ENCODE measurements at regions not wholly inside any gene's neighbourhood (a gene's known extent, or its start where the extent isn't known, plus 50 kb on each side); places are given as distances from the start of the nearest gene placed in this dataset.

DNA sequence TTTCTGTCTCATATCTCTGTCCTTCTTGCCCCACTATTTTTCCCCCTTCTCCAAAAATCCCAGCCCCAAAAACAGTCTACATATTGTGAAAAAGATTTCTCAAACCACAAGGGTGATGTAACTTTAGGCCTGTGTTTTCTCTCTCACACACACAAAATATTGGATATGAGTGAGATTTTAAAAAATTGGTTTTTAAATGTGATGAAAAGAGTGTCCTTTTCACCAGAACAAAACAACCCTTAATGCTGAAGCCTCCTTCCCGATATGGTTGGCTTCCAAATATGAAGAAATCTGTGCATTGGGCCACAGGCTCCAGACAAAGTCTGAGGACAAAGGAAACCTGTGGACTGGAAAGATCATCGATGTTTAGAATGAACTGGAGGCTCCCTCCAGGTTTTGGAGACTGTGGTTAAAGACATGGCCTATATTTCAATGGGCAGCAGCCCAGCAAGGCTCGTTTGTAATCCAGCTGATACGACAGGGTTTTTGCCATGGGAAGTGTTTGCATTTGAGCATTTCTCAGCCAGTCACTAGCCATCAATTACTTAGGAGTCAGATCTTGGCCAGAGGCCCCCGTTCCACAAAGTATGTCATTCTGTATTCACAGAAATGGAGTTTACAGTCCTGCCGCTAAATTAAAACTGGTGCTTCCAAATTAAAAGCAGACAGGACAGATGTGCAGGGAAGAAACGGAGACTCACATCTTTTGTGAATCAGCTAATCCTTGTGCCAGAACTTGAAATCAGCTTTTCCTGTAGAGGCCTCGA lies 546.3 kb downstream of the EBF1 start:
- DNase-seq (ENCODE audit: low read depth), result no peak

DNA sequence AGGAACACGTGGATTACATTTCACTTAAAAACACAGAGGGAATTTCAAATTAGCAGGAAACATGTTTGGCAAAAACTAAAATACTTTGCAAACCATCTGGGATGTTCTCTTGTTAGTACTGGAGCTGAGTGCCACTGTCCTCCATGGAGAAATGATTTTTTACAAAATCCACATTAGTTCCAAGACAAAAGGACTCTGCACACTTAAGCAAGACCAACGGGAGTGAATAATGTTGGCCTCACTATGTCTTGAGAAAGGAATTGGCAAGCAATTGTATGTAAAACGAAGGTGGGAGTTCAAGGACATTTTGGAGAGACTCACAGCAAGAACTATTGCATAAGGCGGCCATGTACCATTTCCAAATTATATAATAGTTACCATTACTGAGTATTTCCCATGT lies 547.5 kb downstream of the EBF1 start:
- no peak for DNase-seq (ENCODE audit: low read depth)

DNA sequence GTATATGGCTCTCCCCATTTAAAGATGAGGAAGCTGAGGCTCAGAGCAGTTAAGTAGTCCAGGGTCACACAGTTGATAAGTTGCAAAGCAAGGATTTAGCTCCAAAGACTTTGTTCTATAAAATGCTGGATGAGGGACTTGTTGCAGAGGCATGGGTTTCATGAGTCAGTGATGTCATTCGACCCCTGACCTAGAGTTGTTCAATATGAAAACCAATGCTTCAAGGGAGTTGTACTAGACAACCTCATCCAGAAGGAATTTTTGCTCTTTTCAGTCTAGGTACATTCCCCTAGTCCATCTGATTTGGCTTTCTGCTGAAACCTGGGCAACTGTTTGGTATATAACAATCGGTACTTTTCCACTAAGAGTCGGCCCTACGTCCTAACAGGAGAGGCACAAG lies 550.4 kb downstream of the EBF1 start:
- DNase-seq (ENCODE audit: low read depth), result no peak

DNA sequence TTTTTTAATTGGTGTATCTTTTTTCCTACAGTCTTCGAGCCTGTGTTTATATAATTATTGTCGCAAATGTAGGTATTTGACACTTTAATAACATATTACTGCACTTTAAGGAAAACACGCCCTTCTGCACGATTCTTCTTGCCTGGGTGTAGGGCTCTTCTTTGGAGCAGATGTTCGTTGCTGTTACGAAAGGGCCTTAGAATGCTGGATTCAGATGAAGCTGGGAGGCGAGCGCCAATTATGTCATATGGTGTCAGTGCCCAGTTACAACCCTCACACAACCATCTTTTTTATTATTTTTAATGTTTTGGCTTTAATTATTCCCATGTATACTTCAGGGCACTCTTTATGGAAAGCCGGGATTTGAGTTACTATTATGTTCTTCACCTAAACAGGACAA lies 553.0 kb downstream of the EBF1 start:
- no peak for DNase-seq (ENCODE audit: low read depth)

DNA sequence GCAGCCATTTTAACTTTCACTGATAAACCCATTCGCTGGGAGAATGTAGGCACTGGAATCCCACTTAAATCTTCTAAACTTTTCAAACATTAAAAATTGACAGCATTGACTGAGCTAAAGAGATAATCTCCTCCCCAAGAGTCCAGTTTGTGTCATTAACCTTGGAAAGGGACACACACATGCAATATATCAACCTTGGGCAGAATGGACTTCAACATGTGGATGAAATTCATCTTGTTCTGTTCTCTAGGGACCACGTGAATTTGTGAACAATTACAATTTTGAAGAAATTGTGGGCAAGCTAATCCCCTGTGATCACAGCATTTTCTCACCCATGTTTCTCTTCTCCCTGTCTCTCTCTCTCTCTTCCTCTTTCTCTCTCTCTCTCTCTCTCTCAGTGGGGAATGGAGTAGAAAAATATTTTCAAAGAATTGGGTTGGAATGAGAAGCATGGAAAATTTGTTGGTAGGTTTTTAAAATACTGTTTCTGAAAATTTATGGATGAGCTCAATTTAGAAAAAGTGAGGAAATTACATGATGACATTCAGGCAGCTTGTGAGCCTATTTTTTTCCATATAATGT lies 553.7 kb downstream of the EBF1 start:
- no peak for DNase-seq (ENCODE audit: low read depth)

DNA sequence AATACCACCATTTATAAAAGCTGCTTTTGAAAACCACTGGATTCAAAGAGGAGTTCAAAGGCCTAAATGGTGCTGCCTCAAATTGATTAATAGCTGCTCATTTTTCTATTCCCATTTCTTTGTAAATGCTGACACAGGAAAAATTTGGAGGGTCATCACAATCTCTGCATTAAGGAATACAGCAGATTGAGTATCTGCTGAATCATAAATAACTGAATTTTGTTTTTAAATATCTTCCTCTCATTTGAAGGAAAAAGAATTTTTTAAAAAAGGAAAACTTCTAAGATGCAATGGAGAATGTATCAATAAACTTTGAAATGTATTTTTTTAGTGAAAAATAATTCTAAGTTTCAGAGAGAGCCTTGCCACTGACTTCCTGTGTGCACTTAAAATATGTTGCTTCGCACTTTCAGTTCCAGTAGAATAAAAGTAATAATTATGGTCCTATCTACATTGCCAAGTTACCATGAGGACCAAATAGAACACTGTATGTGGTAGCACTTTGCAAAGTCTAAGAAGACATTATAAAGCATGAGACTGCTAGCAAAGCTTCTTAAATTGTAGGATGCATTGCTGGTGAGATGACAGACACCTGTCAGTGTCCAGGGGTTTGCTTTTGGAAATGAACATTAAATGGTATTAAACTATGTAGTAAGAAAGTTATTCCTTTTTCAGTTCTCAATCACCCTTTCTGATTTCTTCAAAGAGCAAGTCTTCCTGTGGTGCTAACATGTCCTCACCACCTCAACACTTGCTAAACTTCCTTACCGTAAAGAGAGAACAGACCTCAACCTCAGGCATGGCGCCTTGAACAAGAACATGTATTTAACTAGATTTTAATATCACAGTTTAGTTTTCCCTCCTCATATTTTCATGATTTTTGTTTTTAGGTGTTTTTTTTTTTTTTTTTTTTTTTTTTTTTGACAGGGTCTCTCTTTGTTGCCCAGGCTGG lies 555.1 kb downstream of the EBF1 start:
- DNase-seq (ENCODE audit: low read depth), result no peak

DNA sequence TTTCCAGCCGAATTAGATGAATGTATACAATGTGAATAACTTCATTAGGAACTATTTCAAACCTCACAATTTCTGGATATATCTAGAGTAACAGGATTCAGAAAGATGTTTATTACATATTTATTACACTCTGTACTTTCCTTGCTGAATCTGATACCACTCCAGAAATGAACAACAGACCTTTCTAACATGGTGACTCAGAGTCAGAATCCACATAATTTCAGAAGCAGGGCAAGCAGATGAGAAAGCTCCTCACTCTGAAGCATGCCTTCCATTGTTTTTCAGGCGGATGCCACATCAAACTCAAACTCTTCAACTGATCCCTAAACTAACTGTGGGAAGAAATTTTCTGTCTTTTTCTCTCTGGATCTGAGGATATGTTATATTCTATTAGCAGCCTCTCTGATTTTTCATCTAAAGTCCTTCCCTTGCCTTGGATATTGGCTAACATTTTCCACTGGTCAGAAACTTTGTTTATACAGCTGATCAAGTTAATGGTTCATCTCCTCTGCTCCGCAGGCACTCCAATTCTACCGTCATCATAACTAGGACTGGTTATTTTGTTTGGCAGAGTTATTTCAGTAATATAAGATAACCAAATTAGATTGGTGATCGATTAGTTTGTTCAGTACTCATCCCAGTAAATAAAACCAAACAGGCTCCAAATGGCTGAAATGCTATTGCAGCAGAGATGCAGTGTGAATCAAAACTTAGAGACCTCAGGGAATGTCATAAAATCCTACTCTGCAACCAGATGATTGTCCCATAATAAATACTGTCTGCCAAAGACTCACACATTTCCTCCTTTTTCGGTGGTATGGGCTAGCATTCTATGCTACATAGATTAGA lies 556.0 kb downstream of the EBF1 start:
- DNase-seq (ENCODE audit: low read depth), result no peak

DNA sequence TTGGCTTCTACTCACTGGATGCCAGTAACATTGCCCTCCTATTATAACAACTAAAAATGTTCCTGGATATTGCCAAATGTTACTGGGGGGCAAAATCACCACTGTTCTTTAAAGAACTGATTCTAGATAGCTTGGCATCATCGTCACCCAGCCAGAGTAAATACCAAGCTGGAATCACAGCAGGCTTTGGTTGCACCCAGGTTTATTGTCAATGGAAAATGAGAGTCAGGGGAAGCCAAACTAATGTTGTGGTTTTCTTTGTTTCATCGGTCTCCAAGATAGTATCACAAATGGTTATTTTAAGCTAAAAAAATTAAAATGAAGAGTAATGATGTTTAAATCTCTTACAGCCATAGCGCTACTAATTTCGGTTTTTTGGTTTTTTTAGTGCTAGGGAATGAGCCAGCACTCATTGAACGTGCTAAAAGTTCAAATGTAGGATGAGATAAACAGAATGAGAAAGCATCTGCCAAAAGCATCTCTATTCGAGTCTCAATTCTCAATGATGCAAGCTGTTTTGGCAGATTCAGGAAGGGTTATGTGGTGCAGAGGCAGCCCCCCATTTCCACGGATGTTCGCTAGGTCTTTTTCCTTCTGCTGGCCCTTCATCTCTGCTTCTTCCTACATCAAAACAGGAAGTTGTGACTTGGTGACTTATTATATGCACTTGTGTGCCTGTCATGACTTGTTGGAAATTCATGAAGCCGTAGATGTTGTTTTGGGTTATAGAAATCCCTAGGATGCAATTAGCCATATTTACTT lies 558.0 kb downstream of the EBF1 start:
- no peak for DNase-seq (ENCODE audit: low read depth)

DNA sequence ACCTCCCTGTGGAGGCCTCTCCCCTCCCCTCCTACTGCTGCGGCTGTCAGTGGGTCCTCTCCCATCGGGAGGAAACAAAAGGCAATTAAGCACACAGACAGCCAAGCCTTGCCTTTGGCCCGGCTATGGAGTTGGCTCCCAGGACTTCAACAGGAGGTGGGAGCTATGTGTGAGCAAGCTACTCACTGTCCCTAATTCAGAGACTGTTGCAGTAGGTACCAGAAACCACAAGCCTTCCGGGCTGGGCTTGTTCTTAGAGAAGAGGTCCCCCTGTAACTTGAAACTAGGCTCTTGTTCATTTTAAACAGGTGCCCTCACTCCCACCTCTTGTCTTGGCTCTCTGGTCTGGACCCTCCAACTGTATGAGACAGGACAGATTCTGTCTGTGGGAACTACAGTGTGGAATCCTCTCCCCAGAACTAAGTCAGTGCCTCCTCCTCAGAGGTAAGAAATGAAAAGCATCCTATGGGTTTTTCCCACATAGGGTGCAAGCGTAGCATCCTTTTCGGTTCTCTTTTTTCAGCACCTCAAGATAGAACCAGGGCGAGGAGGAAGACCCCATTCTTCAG lies 561.1 kb downstream of the EBF1 start:
- DNase-seq (ENCODE audit: low read depth), result no peak

DNA sequence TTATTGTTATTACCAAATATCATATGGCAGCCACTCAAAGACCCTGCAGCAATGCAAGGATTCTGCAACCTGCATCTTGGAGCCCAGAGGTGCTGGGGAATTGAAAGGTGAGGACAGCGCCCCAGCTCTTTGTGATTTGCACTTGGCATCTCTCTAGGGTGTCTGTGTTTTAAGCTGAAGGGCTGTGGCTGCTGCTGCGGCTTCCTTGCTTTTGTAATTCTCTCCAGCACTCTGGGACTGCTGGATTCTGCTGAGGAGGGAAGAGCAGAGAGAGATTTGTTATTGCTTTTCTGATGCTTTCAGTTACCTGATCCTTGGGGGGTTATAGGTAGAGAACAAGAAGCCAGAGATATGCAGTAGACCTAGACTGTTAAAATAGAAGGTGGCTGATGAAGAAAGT lies 562.4 kb downstream of the EBF1 start:
- no peak for DNase-seq (ENCODE audit: low read depth)

DNA sequence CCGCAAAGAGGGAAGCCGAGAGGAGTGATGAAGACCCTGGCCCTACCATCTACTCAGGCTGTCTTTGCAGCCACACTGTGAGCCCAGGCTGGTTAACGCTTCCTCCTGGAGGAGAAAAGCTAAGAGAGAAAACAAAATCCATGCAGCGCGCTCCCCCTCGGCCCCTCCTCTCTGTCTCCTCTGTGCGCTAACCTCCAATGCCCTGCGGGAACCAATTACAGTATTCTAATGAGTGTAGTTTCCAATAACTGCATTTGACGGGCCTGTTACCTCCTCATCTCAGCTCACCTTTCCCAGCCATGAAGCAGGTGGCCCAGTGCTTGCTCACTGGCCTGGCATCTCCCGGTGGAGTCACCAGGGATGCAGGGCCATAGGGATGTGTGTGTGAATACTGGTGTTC lies 565.5 kb downstream of the EBF1 start:
- DNase-seq (ENCODE audit: low read depth), result no peak

DNA sequence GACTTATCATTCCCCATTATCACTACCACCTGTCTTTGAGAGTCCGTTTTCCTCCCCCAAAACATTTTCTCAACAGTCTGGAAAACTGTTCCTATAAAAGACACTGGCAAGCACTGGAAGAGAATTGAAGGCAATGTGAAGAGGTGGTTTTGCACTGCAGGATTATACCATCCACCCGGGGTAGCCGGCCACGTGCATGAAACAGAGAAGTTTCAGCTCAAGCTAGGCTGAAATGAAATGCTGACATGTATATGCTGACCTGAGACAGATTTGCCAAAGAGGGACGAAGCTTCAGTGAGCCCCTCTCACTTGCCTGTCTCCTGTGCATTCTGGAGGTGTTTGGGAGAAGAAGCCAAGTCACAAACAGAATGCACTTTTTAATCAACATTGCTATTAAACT lies 567.0 kb downstream of the EBF1 start:
- no peak for DNase-seq (ENCODE audit: low read depth)

DNA sequence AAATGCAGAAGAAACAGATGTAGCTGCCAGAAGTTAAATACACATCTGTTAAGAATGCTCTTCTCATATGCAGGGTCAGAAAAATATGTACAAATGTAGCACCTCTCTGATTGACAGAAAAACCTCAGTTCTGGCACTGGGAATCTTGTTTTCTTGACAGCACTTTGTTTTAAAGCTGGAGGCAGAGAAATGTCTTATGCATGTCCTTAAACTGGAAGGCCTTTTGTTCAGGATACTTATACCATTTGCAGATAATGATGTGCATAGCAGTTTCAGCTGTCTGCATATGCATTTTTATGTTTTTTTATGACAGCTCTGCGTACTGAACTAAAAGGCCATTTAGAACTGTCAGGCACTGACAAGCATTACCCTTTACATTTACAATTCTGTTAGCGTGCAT lies 567.9 kb downstream of the EBF1 start:
- DNase-seq (ENCODE audit: low read depth), result no peak

DNA sequence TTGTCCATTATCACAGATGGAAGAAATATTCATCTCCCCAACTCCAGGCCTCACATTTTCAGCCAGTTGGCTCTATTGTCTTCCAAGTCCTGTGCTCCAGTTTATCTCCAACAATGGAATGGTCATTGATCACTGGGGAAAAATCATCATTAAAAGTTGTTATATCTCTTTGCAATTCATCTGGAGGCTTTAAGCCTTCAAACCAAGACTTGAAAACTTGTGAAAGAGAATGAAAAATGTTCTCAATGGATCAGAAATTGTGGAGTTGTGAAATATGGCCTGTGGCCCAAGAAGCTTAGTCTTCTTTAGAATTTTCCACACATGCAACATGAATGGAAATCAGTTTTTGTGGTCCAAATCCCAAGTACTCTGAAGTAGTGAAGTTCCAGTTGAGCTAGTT lies 569.6 kb downstream of the EBF1 start:
- DNase-seq (ENCODE audit: low read depth), result no peak

DNA sequence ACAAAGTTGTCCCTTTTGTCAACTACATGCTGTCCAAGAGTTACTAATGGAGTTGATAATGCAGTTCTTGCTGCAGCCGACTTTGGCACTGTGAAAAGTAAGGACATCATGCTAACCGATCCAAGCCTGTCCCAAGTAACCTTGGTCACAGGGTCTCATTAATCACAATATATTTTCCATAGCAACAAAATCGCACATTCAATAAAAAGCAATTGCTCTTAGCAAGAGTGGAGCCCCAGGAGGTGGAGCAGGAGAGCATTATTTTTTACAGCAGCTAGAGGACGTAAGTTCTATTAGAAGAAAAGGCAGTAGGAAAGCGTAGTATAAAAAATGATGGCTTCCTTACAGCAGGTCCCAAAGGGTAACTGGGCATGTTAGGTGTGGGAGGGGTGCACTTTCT lies 570.3 kb downstream of the EBF1 start:
- DNase-seq (ENCODE audit: low read depth), result no peak

DNA sequence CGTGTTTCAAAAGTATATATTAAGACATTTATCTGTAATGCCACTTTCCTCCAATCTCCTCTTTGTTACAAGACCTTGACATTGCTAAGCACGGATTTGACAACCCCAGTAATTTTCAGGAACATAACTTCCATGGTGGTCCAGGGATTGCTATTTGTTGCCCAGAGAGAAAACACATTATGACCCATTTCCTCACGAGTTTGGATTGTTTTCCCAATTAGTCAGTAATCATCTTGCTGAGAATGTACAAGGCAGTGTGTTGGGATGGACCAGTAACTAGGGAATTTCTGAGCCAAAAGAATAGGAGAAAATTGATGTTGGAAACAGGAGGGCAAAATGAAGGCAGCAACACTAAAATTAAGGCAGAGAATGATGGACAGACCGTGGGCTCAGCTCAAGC lies 574.1 kb downstream of the EBF1 start:
- no peak for DNase-seq (ENCODE audit: low read depth)

DNA sequence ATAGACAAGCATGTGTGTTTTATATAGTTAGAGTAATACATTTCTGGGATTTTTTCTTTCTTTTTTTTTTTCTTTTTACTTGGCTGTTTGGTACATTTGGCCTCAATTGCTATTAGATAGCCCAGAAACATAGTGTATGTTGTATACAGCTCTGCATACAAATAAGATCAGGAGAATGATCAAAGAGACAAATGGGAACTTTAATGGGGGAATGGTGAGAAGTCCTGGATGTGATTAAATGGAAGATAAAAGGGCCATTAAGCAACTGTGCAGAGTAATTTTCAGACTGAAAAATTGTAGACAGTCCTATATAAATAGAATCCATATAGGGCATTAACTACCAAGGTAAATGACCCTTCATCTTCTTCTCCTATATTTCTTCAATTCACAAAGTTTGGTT lies 575.6 kb downstream of the EBF1 start:
- no peak for DNase-seq (ENCODE audit: low read depth)

DNA sequence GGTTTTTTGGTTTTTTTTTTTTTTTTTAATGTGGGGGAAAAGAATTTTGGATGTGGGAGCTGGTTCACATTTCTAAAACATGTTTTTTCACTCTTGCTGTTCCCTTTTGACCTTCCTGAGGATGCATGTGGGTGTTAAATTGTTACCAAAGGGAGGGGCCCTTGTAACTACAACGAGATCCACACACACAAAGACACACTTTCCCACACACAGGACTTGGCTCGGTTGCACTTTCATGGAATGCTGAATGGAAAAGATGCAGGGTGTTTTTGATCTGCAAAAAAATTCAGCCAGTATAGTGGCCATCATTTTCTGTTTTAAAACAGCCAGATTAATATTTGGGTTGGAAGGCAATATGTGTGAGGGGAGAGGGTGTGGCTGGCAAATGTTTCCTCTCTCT lies 576.9 kb downstream of the EBF1 start:
- no peak for DNase-seq (ENCODE audit: low read depth)

DNA sequence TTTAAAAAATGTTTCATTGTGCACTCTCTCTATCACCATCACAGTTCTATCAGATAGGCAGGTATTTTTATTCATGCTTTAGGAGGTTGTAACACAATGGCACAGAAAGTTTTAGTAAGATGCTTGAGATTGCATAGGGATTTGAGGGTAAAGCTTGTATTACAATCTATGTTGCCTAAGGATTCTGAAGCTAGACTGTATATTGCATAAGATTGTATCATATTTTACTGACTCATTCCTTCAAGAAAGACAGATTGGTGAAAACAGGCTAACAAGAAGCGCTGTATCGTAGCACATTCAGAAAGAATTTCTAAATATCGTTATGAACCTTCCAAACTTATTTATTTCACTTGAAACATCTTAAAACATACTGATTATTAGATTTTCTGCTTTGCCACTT lies 577.7 kb downstream of the EBF1 start:
- no peak for DNase-seq (ENCODE audit: low read depth)

DNA sequence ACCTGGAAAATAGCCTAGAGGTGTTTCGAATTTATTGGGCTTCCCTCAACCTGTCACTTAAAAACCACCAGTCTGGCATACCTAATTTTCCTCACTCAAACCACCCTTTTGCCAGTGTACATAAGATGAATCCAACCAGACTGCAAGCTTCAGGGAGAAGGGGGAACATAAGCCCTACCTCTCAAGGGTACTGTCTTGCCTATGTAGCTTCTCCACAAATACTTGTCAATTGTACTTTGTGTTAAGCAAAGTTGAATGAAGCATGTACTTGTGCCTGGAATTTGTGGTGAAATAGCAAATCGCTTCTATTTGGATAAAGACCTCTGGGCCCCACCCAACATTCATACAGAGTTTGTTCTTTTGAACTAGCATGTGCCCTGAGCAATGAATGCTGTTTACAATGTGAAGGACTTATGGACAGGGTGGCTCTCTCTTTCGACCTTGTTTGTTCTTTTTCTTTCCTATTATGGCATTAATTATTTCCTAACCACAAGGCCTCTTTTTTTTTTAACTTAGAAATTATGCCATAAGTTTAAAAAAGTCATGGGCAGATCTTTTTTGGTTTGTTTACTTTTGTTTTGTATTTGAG lies 580.2 kb downstream of the EBF1 start:
- no peak for DNase-seq (ENCODE audit: low read depth)

DNA sequence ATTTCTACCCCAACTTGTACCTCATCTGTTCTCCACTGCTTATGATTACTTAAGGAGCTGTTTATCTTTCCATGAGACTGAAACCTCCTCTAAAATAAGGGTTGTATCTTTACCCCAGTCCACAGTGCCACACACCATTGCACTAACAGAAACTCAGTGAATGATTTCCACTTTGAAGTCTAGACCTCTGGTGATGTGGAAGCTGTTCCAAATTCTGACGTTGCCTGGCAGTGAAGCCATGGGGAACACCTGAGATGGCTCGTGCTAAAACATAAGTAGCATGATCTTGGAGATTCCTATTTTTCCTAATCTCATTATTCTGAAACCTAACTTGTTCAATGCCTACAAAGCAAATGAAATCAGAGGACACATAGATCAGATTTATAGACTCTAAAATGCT lies 583.2 kb downstream of the EBF1 start:
- no peak for DNase-seq (ENCODE audit: low read depth)
